Heart left ventricle (tissue), 16 donors: ENCODE measurements at regions not wholly inside any gene's neighbourhood (a gene's known extent, or its start where the extent isn't known, plus 50 kb on each side); places are given as distances from the start of the nearest gene placed in this dataset.

ENCODE experiments used
- ATAC-seq, 4 donors: fragments of 200-7000 bp; cut with Tn5 transposase; one replicate each; pipeline ENCODE4 v1.9.1; 2020 to 2022; ENCODE audit warnings: moderate library complexity in 4 of 4, mild to moderate bottlenecking in 3 of 4, moderate number of reproducible peaks in 1 of 4
- DNase-seq, 5 donors: peaks; one replicate each; pipeline ENCODE4 v3.0.0-alpha.2; 2020
- H3K27ac ChIP-seq, 12 donors: fragments of 200-600 bp; sonication (generic) in 4 of 12; one replicate each; pipeline versions ENCODE4 v1.5.0 to v1.8.0; 2016 to 2022; ENCODE audit warnings: mild to moderate bottlenecking in 2 of 12
- H3K27me3 ChIP-seq, 9 donors: fragments of 200-600 bp; sonication (generic) in 2 of 9; one replicate each; pipeline versions ENCODE4 v1.5.1 to v1.8.0; 2016 to 2022; ENCODE audit warnings: mild to moderate bottlenecking in 3 of 9
- H3K36me3 ChIP-seq, 9 donors: fragments of 200-600 bp; sonication (generic) in 2 of 9; one replicate each; pipeline versions ENCODE4 v1.5.0 to v1.8.0; 2018 to 2022; ENCODE audit warnings: mild to moderate bottlenecking in 2 of 9
- H3K4me1 ChIP-seq, 12 donors: fragments of 200-600 bp; sonication (generic) in 4 of 12; one replicate each; pipeline versions ENCODE4 v1.5.0 to v1.8.0; 2016 to 2022; ENCODE audit warnings: mild to moderate bottlenecking in 3 of 12
- H3K4me3 ChIP-seq, 12 donors: fragments of 200-600 bp; sonication (generic) in 4 of 12; one replicate each; pipeline versions ENCODE4 v1.5.0 to v1.8.0; 2017 to 2022; ENCODE audit warnings: mild to moderate bottlenecking in 9 of 12, moderate library complexity in 4 of 12
- H3K9me3 ChIP-seq, 12 donors: fragments of 200-600 bp; sonication (generic) in 4 of 12; one replicate each; pipeline versions ENCODE4 v1.5.0 to v1.8.0; 2016 to 2022; ENCODE audit warnings: mild to moderate bottlenecking in 1 of 12
- POLR2A ChIP-seq, 2 donors: fragments of 450-650 bp; IDR thresholded peaks; one replicate each; pipeline ENCODE4 v1.6.1; 2017; ENCODE audit warnings: antibody characterized with exemption in 2 of 2, mild to moderate bottlenecking in 2 of 2, moderate library complexity in 2 of 2
- WGBS, 4 donors: extraction: QIAGEN DNeasy Blood & Tissue Kit in 2 of 4; methylation state at CpG; one replicate each; pipeline versions ENCODE4 v1.1.5 to v1.1.7; 2013 to 2018; 5-methylcytosine and 5-hydroxymethylcytosine counted together
- intact Hi-C, 10 donors: fragments of 100-400 bp; cut with DNase I; formaldehyde crosslinking; loops; one replicate each; pipeline versions ENCODE4 v1.11.1 to v1.14.2; 2022
- TF ChIP-seq, protein P1 (sequence below), 12 donors: fragments of 200-600 bp; sonication (generic) in 4 of 12; IDR thresholded peaks; one replicate each; pipeline versions ENCODE4 v1.5.0 to v1.8.0; 2018 to 2022; ENCODE audit warnings: antibody characterized with exemption in 12 of 12, mild to moderate bottlenecking in 5 of 12
- donor health status: ischemic (EF 13 %, LVEDD 7.1; RV severe dilation, severe dysfunction).
- donor health status: healthy with polysubstance abuse.
- donor health status: DM: no; HTN: yes; CAD: no.
- donor health status: DM: no; HTN: no; CAD: no.
- donor health status: ischemic (EF 25% LVEDD 6.9; RV normal size, moderate dysfunction).
- donor health status: ischemic (EF 25% LVEDD 5.7; RV mildly dilated, moderate dysfunction).
- donor health status: healthy.
- donor health status: DM: yes; HTN: yes; CAD: no.
- donor health status: ischemic (EF 35%, LVEDD 5.7; RV mildly dilated, moderate dysfunction).
- donor health status: nonischemic (EF 11% LVEDD 7.7; RV severe dilation, severe dysfunction).
- donor health status: DM: yes; HTN: yes; CAD: no.
- donor health status: PGD.
- donor health status: ischemic (EF 29% LVEDD 5.4; RV normal size, mild dysfunction).
- donor health status: nonischemic (EF 23%, LVEDD 6.1; RV moderate dilation, normal function).

DNA sequence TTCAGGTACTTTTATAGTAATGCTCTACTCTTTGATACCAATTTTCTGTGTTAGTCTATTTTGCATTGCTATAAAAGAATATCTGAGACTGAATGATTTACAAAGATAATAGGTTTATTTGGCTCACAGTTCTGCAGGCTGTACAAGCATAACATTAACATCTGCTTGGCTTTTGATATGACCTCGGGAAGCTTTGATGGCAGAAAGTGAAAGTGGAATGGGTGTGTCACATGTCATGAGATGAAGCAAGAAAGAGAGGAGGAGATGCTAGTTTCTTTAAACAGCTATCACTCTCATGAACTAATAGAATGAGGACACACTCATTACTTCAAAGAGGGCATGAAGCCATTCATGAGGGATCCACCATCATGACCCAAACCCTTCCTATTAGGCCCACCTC, 270.9 kb upstream of the IL12B start:
- TF ChIP-seq, protein P1, sequence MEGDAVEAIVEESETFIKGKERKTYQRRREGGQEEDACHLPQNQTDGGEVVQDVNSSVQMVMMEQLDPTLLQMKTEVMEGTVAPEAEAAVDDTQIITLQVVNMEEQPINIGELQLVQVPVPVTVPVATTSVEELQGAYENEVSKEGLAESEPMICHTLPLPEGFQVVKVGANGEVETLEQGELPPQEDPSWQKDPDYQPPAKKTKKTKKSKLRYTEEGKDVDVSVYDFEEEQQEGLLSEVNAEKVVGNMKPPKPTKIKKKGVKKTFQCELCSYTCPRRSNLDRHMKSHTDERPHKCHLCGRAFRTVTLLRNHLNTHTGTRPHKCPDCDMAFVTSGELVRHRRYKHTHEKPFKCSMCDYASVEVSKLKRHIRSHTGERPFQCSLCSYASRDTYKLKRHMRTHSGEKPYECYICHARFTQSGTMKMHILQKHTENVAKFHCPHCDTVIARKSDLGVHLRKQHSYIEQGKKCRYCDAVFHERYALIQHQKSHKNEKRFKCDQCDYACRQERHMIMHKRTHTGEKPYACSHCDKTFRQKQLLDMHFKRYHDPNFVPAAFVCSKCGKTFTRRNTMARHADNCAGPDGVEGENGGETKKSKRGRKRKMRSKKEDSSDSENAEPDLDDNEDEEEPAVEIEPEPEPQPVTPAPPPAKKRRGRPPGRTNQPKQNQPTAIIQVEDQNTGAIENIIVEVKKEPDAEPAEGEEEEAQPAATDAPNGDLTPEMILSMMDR (IDR thresholded peaks at IDR 0.05), result no peak
- TF ChIP-seq POLR2A (IDR thresholded peaks at IDR 0.05), result no peak
- no peak for DNase-seq
- ATAC-seq, result no peak
- H3K36me3 ChIP-seq, result no peaks in the 10 kb centered on the region
- H3K9me3 ChIP-seq, result peaks cover 0 to 5% (median 0%) of the 10 kb centered on the region in 12 donors
- no peak overlapping the region for H3K4me3 ChIP-seq
- peaks cover 0 to 18% (median 7%) of the 10 kb centered on the region in 12 donors for H3K4me1 ChIP-seq
- no peaks in the 10 kb centered on the region for H3K27me3 ChIP-seq
- whole genome bisulfite sequencing, 4 donors, result 29 to 50% (median 46%) methylated on average over 1 of the region's 1 CpG
- intact Hi-C loops, result loop anchor here in 1 of 10 donors (10.0 kb wide), 1 partner anchor 164 kb away; no protein-coding TSS in a partner anchor
- H3K27ac ChIP-seq, result no peak overlapping the region

DNA sequence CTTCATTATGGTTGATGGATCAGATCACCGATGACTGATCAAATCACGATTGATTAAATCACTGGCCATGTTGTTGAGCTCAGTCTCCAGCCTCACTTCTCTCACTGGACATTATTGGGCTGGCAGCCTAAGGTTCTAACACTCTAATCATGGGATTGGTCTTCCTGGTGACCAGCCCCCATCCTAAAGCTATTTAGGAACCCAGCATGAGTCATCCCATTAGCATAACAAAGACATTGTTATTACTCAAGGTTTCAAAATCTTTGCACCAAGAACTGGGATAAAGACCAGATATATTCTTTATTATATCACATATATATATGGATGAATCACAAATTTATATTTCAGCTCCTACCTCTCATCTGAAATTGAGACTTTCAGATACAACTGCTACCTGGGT, 272.1 kb upstream of the IL12B start:
- DNase-seq (no peak), ATAC-seq (no peak)
- Histone ChIP-seq H3K27ac (no peak overlapping the region), H3K9me3 (peaks cover 0 to 5% (median 0%) of the 10 kb centered on the region in 12 donors), H3K27me3 (no peaks in the 10 kb centered on the region), H3K4me1 (peaks cover 0 to 20% (median 7%) of the 10 kb centered on the region in 12 donors), H3K4me3 (no peak overlapping the region), H3K36me3 (no peaks in the 10 kb centered on the region)
- intact Hi-C loops, result loop anchor here in 1 of 10 donors (10.0 kb wide), 1 partner anchor 162 kb away; no protein-coding TSS in a partner anchor
- 91 to 100% (median 98%) methylated on average over 2 of the region's 2 CpGs for WGBS, 4 donors
- TF ChIP-seq, protein P1 (IDR thresholded peaks at IDR 0.05), result no peak
- TF ChIP-seq POLR2A (IDR thresholded peaks at IDR 0.05), result no peak

DNA sequence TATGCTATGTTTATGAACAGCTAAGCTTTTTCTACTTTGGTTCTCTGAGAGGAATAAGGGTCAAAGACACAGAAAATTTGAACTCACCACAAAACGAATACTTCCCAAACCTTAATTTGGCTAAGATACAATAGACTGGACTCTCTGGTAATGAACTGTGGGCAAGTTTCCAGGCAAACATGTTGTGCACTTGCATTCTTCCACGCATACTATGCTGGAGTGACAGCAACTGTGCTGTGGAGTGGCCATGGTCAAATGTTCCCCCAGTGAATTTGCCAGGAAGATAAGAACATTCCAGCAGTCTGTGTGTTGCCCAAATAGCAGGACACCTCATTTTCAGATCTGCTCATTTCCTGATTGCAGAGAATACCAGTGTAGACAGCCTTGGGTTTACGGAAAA, 275.3 kb upstream of the IL12B start:
- Histone ChIP-seq H3K36me3 (no peaks in the 10 kb centered on the region), H3K27ac (peak overlapping the region in 11 of 12 donors; percentile 6 to 80 (median 47)), H3K27me3 (no peaks in the 10 kb centered on the region), H3K4me1 (peaks cover 0 to 20% (median 7%) of the 10 kb centered on the region in 12 donors), H3K4me3 (no peak overlapping the region), H3K9me3 (peaks cover 0 to 19% (median 0%) of the 10 kb centered on the region in 12 donors)
- DNase-seq (peak in 4 of 5 donors; percentile 54 to 75 (median 70)), ATAC-seq (peak; percentile 97 to 98 (median 98))
- 13 to 25% (median 16%) methylated on average over 3 of the region's 3 CpGs for WGBS, 4 donors
- intact Hi-C loops, result loop anchor here in 2 of 10 donors (5.0 to 10.0 kb wide), 2 partner anchors 37 to 159 kb away; no protein-coding TSS in a partner anchor
- TF ChIP-seq, protein P1 (IDR thresholded peaks at IDR 0.05), result no peak
- no peak for TF ChIP-seq POLR2A (IDR thresholded peaks at IDR 0.05)

DNA sequence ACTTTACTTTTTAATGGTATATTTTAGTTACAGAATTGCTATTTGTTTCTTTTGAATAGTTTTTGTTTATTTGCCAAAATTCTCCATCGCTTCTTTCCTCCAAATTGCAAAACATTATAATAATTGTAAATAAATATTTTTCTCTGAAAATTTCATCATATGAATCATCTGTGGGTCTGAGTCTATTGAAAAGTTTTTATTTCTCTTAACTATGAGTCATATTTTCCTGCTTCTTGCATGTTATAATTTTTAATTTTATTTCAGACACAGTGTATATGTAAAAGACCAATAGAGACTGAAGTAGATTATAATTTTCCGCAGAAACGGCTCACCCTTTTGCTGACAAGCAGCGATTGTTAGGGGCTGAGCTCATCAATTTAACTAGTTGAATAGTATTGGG, 279.1 kb upstream of the IL12B start:
- 86 to 95% (median 92%) methylated on average over 4 of the region's 4 CpGs for WGBS, 4 donors
- intact Hi-C loops, result loop anchor here in 2 of 10 donors (5.0 to 10.0 kb wide), 2 partner anchors 33 to 155 kb away; no protein-coding TSS in a partner anchor
- Histone ChIP-seq H3K4me1 (peaks cover 0 to 20% (median 7%) of the 10 kb centered on the region in 12 donors), H3K27ac (no peak overlapping the region), H3K4me3 (no peak overlapping the region), H3K36me3 (no peaks in the 10 kb centered on the region), H3K27me3 (no peaks in the 10 kb centered on the region), H3K9me3 (peaks cover 0 to 16% (median 0%) of the 10 kb centered on the region in 12 donors)
- DNase-seq (no peak), ATAC-seq (no peak)
- TF ChIP-seq, protein P1 (IDR thresholded peaks at IDR 0.05), result no peak
- no peak for TF ChIP-seq POLR2A (IDR thresholded peaks at IDR 0.05)
